Neuron (in vitro differentiated cells): ENCODE measurements at regions not wholly inside any gene's neighbourhood (a gene's known extent, or its start where the extent isn't known, plus 50 kb on each side); places are given as distances from the start of the nearest gene placed in this dataset.

Experiments used
- H2AFZ ChIP-seq: one replicate; pipeline ENCODE4 v1.6.1; 2013; ENCODE audit warnings: low read depth, mild to moderate bottlenecking, inconsistent platforms, low read length, moderate library complexity
- H3K27me3 ChIP-seq: one replicate; pipeline ENCODE4 v1.6.1; 2013; ENCODE audit warnings: low read length; ENCODE audit not compliant: insufficient read depth
- H3K36me3 ChIP-seq: one replicate; pipeline ENCODE4 v1.6.1; 2013; ENCODE audit warnings: low read length; ENCODE audit not compliant: insufficient read depth
- H3K4me1 ChIP-seq: one replicate; pipeline ENCODE4 v1.6.1; 2013; ENCODE audit warnings: low read length; ENCODE audit not compliant: insufficient read depth
- H3K4me3 ChIP-seq: 2 replicates; pipeline ENCODE4 v1.5.1; 2013; ENCODE audit warnings: mild to moderate bottlenecking, low read length, moderate library complexity
- H3K9me3 ChIP-seq: one replicate; pipeline ENCODE4 v1.6.1; 2013; ENCODE audit warnings: low read length

DNA sequence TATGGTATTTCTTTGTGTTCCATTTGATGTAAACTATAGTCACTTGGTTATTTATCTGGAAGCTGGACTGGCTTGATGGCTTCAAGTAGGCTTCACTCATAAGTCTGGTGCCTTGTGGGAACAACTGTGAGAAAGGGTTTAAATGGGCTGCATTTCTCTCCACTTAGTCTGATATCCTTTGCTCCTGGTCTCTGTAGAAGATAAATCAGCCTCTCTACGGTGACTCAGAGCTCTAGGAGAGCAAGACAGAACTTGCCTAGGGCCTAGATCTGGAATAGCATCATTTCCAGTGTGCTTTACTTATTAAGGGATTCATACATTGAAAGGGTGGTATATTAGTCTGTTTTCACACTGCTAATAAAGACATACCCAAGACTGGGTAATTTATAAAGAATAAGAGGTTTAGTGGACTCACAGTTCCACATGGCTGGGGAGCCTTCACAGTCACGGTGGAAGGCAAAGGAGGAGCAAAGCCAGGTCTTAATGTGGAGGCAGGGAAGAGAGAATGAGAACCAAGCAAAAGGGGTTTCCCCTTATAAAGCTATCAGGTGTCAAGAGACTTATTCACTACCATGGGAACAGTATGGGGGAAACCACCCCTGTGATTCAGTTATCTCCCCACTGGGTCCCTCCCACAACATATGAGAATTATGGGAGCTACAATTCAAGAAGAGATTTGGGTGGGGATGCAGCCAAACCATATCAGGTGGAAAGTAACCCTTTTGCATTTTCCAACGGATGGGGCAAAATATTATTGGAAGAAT, 1746.4 kb upstream of the PCDH7 start:
- no peak overlapping the region for H3K4me3 ChIP-seq
- no peaks in the 10 kb centered on the region for H3K27me3 ChIP-seq
- no peaks in the 10 kb centered on the region for H3K4me1 ChIP-seq
- H2AFZ ChIP-seq: no peak overlapping the region
- H3K9me3 ChIP-seq: no peaks in the 10 kb centered on the region
- no peaks in the 10 kb centered on the region for H3K36me3 ChIP-seq

- no peak overlapping the region for H3K4me3 ChIP-seq
- no peak overlapping the region for H2AFZ ChIP-seq
- H3K27me3 ChIP-seq: no peaks in the 10 kb centered on the region
- H3K36me3 ChIP-seq: no peaks in the 10 kb centered on the region
- no peaks in the 10 kb centered on the region for H3K4me1 ChIP-seq
- H3K9me3 ChIP-seq: no peaks in the 10 kb centered on the region
Measured at GRCh38 chr4:28976369-28976768, 1743.8 kb upstream of the PCDH7 start.

GRCh38 chr4:29002151-29002550, 1718.0 kb upstream of the PCDH7 start:
- no peaks in the 10 kb centered on the region for H3K4me1 ChIP-seq
- no peaks in the 10 kb centered on the region for H3K36me3 ChIP-seq
- no peaks in the 10 kb centered on the region for H3K27me3 ChIP-seq
- no peak overlapping the region for H2AFZ ChIP-seq
- no peaks in the 10 kb centered on the region for H3K9me3 ChIP-seq
- H3K4me3 ChIP-seq: no peak overlapping the region

- no peaks in the 10 kb centered on the region for H3K4me1 ChIP-seq
- H3K36me3 ChIP-seq: no peaks in the 10 kb centered on the region
- H3K9me3 ChIP-seq: no peaks in the 10 kb centered on the region
- no peaks in the 10 kb centered on the region for H3K27me3 ChIP-seq
- H2AFZ ChIP-seq: no peak overlapping the region
- no peak overlapping the region for H3K4me3 ChIP-seq
Measured at GRCh38 chr4:29005838-29006237, 1714.3 kb upstream of the PCDH7 start.

GRCh38 chr4:29009908-29010307, 1710.3 kb upstream of the PCDH7 start:
- Histone ChIP-seq H3K4me3 (no peak overlapping the region), H3K27me3 (no peaks in the 10 kb centered on the region), H3K36me3 (no peaks in the 10 kb centered on the region), H3K9me3 (no peaks in the 10 kb centered on the region), H2AFZ (no peak overlapping the region), H3K4me1 (no peaks in the 10 kb centered on the region)

GRCh38 chr4:29013341-29013740, 1706.8 kb upstream of the PCDH7 start:
- no peak overlapping the region for H3K4me3 ChIP-seq
- H3K27me3 ChIP-seq: no peaks in the 10 kb centered on the region
- no peaks in the 10 kb centered on the region for H3K9me3 ChIP-seq
- H3K4me1 ChIP-seq: no peaks in the 10 kb centered on the region
- H2AFZ ChIP-seq: no peak overlapping the region
- H3K36me3 ChIP-seq: no peaks in the 10 kb centered on the region

- no peaks in the 10 kb centered on the region for H3K9me3 ChIP-seq
- H2AFZ ChIP-seq: no peak overlapping the region
- no peaks in the 10 kb centered on the region for H3K4me1 ChIP-seq
- no peaks in the 10 kb centered on the region for H3K36me3 ChIP-seq
- H3K4me3 ChIP-seq: no peak overlapping the region
- no peaks in the 10 kb centered on the region for H3K27me3 ChIP-seq
Measured at GRCh38 chr4:29014555-29014954, 1705.6 kb upstream of the PCDH7 start.

DNA sequence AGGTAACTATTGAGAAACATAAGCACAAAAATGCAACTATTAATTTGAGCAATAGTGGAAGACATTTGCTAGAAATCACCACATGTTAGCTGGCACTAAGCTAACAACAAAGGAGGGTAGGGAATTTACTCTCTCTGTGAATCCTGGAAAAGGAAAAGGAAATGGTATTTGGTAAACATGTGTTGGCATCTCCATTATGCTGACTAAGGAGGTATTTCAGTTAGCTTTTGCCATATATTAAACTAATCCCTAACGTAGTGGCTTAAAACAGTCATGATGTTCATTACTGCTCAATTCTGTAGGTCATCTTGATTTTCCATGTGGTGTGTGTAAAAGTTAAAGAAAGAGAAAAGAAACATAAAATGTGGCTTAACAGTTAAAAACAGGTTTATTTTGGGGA, 1686.5 kb upstream of the PCDH7 start:
- Histone ChIP-seq H3K36me3 (no peaks in the 10 kb centered on the region), H3K27me3 (no peaks in the 10 kb centered on the region), H3K9me3 (no peaks in the 10 kb centered on the region), H2AFZ (no peak overlapping the region), H3K4me1 (no peaks in the 10 kb centered on the region), H3K4me3 (no peak overlapping the region)

DNA sequence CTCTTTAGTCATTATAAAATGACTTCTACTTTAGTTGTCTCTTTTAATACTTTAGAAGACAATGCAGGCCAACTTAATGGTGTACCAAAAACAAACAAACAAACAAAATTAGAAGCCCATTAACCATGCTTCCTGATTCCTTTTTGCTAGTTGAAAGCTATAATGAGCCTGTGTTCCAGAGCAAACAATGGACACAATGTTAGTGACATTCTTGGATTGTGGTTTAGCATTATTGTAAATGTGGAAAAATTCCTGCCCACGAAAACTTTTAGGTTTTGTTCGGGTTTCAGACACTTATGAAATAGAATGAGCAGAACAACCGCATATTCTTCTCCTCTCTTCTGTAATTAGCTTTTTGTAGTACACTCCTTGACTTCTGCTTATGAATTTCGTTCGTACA, 1682.7 kb upstream of the PCDH7 start:
- Histone ChIP-seq H3K36me3 (no peaks in the 10 kb centered on the region), H3K4me3 (no peak overlapping the region), H2AFZ (no peak overlapping the region), H3K27me3 (no peaks in the 10 kb centered on the region), H3K9me3 (no peaks in the 10 kb centered on the region), H3K4me1 (no peaks in the 10 kb centered on the region)

DNA sequence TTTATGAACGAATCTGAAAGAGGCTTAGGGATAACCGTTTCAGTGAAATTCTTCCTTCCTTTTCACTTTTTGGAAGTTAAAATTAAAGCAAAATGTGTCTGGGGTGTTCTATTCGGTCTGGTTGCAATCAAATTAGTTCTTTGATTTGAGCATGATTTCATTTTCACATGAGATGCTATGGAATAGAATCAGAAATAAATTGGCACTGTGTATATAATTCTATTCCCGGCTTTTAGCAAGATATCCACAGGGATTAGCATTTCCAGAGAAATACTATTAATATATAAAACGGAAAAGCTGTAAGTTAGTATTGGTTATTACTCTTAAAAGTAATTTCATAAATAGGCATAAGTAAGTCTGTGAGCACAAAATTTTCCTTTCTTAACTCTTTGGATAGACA, 1676.8 kb upstream of the PCDH7 start:
- H3K27me3 ChIP-seq: no peaks in the 10 kb centered on the region
- no peak overlapping the region for H2AFZ ChIP-seq
- H3K4me1 ChIP-seq: peaks cover 13% of the 10 kb centered on the region
- H3K36me3 ChIP-seq: no peaks in the 10 kb centered on the region
- H3K4me3 ChIP-seq: no peak overlapping the region
- H3K9me3 ChIP-seq: no peaks in the 10 kb centered on the region

DNA sequence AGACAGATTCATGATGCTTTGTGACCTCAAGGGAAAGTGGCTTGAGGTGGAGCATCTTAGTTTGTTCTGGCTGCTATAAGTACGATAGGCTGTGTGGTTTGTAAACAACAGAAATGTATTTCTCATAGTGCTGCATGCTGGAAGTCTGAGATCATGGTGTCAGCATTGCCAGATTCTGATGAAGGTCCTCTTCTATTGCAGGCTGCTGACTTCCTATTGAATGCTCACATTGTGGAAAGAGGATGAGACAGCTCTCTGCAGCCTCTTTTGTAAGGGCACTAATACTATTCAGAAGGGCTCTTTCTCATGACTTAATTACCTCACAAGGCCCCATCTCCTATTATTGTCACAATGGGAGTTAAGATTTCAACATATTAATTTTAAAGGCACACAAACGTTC, 1674.0 kb upstream of the PCDH7 start:
- no peaks in the 10 kb centered on the region for H3K9me3 ChIP-seq
- no peaks in the 10 kb centered on the region for H3K36me3 ChIP-seq
- no peak overlapping the region for H3K4me3 ChIP-seq
- peak overlapping the region; percentile 51 for H2AFZ ChIP-seq
- no peaks in the 10 kb centered on the region for H3K27me3 ChIP-seq
- H3K4me1 ChIP-seq: peaks cover 23% of the 10 kb centered on the region

DNA sequence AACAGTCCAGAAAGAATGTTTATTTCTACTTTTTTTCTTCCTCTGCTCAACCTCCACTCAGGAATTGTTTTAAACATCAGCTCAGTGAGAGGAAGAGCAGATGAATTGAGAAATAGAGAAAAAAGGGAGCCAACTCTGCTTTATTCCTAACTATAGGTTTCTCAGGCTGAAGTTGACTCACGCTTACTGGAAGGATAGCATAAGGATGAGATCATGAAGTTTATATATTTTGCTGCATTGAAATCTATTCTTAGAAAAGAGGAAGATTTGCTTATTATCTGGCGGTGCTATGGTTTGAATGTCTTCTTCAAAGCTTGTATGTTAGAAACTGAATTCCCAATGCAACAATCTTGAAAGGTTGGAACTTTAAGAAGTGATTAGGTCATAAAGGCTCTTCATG, 1673.4 kb upstream of the PCDH7 start:
- H3K36me3 ChIP-seq: no peaks in the 10 kb centered on the region
- H3K4me3 ChIP-seq: no peak overlapping the region
- H3K4me1 ChIP-seq: peaks cover 28% of the 10 kb centered on the region
- H2AFZ ChIP-seq: no peak overlapping the region
- no peaks in the 10 kb centered on the region for H3K27me3 ChIP-seq
- no peaks in the 10 kb centered on the region for H3K9me3 ChIP-seq

- peaks cover 34% of the 10 kb centered on the region for H3K4me1 ChIP-seq
- no peak overlapping the region for H3K4me3 ChIP-seq
- H3K9me3 ChIP-seq: no peaks in the 10 kb centered on the region
- no peaks in the 10 kb centered on the region for H3K27me3 ChIP-seq
- no peaks in the 10 kb centered on the region for H3K36me3 ChIP-seq
- no peak overlapping the region for H2AFZ ChIP-seq
Measured at GRCh38 chr4:29047341-29048041, 1672.7 kb upstream of the PCDH7 start.
